Peyer's patch (tissue), 4 donors: ENCODE measurements at regions not wholly inside any gene's neighbourhood (a gene's known extent, or its start where the extent isn't known, plus 50 kb on each side); places are given as distances from the start of the nearest gene placed in this dataset.

Source experiments
- POLR2A ChIP-seq, 2 donors: fragments of 450-650 bp; IDR thresholded peaks; one replicate each; pipeline ENCODE4 v1.5.1; 2017; ENCODE audit warnings: antibody characterized with exemption in 2 of 2, mild to moderate bottlenecking in 2 of 2, moderate library complexity in 2 of 2
- TF ChIP-seq, protein P1 (sequence below), 6 experiments: fragments of 450-650 bp in 4 of 6; fragments of 200-600 bp in 2 of 6; sonication (generic) in 1 of 6; IDR thresholded peaks; one replicate each; pipeline ENCODE4 v1.5.1; 2017 to 2019; ENCODE audit warnings: antibody characterized with exemption in 6 of 6, mild to moderate bottlenecking in 3 of 6, moderate library complexity in 1 of 6

DNA sequence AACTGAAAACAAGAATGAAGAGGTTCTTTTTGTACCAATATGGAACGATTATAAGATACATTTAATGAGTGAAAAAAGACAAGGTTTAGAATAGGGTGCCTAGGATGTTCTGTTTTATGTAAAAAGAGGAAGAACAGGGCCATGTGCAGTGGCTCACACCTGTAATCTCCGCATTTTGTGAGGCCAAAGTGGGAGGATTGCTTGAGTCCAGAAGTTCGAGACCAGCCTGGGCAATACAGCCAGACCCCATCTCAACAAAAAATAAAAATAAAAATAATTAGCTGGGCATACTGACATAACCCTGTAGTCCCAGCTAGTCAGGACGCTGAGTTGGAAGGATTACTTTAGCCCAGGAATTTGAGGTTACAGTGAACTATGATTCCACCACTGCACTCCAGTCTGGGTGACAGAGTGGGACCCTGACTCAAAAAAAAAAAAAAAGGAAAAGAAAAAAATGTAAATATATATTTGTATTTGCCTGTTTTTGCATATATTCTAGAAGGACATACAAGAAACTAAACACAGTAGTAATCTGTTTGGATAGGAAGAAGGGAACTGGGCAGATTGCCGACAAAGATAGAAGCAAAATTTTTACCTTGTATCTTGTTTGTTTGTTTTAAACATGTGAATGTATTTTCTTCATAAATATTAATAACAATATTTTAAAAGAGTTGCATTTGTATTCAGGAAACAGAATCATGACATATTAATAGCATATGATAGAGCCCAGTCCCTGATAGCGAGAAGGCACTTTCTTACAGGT, 174.3 kb downstream of the SOX2 start:
- TF ChIP-seq, protein P1, sequence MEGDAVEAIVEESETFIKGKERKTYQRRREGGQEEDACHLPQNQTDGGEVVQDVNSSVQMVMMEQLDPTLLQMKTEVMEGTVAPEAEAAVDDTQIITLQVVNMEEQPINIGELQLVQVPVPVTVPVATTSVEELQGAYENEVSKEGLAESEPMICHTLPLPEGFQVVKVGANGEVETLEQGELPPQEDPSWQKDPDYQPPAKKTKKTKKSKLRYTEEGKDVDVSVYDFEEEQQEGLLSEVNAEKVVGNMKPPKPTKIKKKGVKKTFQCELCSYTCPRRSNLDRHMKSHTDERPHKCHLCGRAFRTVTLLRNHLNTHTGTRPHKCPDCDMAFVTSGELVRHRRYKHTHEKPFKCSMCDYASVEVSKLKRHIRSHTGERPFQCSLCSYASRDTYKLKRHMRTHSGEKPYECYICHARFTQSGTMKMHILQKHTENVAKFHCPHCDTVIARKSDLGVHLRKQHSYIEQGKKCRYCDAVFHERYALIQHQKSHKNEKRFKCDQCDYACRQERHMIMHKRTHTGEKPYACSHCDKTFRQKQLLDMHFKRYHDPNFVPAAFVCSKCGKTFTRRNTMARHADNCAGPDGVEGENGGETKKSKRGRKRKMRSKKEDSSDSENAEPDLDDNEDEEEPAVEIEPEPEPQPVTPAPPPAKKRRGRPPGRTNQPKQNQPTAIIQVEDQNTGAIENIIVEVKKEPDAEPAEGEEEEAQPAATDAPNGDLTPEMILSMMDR (IDR thresholded peaks at IDR 0.05): no peak
- TF ChIP-seq POLR2A (IDR thresholded peaks at IDR 0.05): no peak
